ENCODE measurements at regions not wholly inside any gene's neighbourhood (a gene's known extent, or its start where the extent isn't known, plus 50 kb on each side); places are given as distances from the start of the nearest gene placed in this dataset.

DNA sequence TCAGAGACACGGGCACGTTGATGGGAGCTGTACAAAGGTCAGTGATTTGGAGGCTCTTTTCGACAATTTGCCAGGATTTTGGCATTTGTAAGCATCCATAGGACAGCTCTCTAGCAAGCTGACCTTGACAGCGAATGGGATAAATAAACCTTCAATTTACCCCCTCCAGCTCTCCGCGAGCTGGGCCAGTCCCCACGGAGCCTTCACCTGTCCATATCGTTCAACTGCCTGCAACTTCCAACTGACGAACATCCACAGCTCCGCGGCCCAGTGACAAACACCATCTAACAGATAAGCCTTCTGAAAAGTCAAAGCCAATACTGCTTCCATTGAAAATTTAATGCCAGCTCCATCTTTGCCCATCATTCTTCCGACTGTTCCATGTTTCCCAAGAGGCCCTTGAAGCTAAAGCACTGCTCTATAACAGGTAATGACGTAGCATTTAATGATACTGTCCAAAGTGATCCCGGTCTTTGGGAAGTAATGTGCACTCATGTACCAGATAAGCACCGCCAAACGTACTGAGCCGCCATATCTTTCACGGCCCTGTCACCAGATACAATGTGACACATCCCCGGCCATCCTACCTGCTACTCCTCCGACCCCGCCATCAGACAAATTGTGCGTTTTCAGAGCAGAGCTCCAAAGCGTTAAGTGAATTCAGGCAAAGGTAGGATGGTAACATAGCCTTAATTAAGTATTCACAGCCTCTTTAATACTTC, 365.3 kb upstream of the ZNF507 start:
- ATAC-seq, result no peak
- TF ChIP-seq TCF4 (CRISPR knock-in tag; IDR thresholded peaks at IDR 0.05; ENCODE audit: borderline replicate concordance) (no peak), ZC3H10 (CRISPR knock-in tag; IDR thresholded peaks at IDR 0.05) (no peak), OSR1 (CRISPR knock-in tag; IDR thresholded peaks at IDR 0.05) (no peak), ZFP30 (CRISPR knock-in tag; IDR thresholded peaks at IDR 0.05) (no peak), CSDC2 (CRISPR knock-in tag; IDR thresholded peaks at IDR 0.05) (no peak), ZFP3 (CRISPR knock-in tag; IDR thresholded peaks at IDR 0.05) (no peak), RARB (CRISPR knock-in tag; IDR thresholded peaks at IDR 0.05) (no peak), ZNF70 (CRISPR knock-in tag; IDR thresholded peaks at IDR 0.05) (no peak), TOX (CRISPR knock-in tag; IDR thresholded peaks at IDR 0.05; ENCODE audit: borderline replicate concordance) (no peak)
- TF ChIP-seq, protein P1, sequence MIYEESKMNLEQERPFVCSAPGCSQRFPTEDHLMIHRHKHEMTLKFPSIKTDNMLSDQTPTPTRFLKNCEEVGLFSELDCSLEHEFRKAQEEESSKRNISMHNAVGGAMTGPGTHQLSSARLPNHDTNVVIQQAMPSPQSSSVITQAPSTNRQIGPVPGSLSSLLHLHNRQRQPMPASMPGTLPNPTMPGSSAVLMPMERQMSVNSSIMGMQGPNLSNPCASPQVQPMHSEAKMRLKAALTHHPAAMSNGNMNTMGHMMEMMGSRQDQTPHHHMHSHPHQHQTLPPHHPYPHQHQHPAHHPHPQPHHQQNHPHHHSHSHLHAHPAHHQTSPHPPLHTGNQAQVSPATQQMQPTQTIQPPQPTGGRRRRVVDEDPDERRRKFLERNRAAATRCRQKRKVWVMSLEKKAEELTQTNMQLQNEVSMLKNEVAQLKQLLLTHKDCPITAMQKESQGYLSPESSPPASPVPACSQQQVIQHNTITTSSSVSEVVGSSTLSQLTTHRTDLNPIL (CRISPR knock-in tag; IDR thresholded peaks at IDR 0.05; ENCODE audit: low read depth), result no peak
- TF ChIP-seq, protein P2, sequence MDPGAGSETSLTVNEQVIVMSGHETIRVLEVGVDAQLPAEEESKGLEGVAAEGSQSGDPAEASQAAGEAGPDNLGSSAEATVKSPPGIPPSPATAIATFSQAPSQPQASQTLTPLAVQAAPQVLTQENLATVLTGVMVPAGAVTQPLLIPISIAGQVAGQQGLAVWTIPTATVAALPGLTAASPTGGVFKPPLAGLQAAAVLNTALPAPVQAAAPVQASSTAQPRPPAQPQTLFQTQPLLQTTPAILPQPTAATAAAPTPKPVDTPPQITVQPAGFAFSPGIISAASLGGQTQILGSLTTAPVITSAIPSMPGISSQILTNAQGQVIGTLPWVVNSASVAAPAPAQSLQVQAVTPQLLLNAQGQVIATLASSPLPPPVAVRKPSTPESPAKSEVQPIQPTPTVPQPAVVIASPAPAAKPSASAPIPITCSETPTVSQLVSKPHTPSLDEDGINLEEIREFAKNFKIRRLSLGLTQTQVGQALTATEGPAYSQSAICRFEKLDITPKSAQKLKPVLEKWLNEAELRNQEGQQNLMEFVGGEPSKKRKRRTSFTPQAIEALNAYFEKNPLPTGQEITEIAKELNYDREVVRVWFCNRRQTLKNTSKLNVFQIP (CRISPR knock-in tag; IDR thresholded peaks at IDR 0.05; ENCODE audit: borderline replicate concordance, low read depth), result no peak

DNA sequence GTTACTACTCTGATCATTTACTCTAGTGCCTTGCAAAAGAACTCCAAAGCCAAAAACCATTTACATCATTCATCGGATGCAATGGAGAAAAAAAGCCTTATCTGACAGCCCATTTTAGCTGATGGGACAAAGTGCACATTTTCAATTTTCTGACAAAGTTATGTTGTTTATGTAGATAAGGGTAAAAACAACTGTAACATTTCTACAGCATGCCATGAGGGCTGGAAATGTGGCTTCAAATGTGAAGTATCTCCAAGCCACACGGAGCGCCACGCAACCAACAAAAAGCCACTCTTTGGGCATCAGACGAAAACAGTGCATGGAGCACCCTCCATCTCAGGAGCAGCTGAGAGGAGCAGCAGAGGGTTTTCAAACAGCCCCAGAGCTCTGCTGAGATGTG, 364.6 kb upstream of the ZNF507 start:
- TF ChIP-seq, protein P3, sequence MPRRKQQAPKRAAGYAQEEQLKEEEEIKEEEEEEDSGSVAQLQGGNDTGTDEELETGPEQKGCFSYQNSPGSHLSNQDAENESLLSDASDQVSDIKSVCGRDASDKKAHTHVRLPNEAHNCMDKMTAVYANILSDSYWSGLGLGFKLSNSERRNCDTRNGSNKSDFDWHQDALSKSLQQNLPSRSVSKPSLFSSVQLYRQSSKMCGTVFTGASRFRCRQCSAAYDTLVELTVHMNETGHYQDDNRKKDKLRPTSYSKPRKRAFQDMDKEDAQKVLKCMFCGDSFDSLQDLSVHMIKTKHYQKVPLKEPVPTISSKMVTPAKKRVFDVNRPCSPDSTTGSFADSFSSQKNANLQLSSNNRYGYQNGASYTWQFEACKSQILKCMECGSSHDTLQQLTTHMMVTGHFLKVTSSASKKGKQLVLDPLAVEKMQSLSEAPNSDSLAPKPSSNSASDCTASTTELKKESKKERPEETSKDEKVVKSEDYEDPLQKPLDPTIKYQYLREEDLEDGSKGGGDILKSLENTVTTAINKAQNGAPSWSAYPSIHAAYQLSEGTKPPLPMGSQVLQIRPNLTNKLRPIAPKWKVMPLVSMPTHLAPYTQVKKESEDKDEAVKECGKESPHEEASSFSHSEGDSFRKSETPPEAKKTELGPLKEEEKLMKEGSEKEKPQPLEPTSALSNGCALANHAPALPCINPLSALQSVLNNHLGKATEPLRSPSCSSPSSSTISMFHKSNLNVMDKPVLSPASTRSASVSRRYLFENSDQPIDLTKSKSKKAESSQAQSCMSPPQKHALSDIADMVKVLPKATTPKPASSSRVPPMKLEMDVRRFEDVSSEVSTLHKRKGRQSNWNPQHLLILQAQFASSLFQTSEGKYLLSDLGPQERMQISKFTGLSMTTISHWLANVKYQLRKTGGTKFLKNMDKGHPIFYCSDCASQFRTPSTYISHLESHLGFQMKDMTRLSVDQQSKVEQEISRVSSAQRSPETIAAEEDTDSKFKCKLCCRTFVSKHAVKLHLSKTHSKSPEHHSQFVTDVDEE (CRISPR knock-in tag; IDR thresholded peaks at IDR 0.05), result no peak
- TF ChIP-seq, protein P4, sequence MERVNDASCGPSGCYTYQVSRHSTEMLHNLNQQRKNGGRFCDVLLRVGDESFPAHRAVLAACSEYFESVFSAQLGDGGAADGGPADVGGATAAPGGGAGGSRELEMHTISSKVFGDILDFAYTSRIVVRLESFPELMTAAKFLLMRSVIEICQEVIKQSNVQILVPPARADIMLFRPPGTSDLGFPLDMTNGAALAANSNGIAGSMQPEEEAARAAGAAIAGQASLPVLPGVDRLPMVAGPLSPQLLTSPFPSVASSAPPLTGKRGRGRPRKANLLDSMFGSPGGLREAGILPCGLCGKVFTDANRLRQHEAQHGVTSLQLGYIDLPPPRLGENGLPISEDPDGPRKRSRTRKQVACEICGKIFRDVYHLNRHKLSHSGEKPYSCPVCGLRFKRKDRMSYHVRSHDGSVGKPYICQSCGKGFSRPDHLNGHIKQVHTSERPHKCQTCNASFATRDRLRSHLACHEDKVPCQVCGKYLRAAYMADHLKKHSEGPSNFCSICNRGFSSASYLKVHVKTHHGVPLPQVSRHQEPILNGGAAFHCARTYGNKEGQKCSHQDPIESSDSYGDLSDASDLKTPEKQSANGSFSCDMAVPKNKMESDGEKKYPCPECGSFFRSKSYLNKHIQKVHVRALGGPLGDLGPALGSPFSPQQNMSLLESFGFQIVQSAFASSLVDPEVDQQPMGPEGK (CRISPR knock-in tag; IDR thresholded peaks at IDR 0.05; ENCODE audit: borderline replicate concordance), result no peak
- no peak for TF ChIP-seq RARB (CRISPR knock-in tag; IDR thresholded peaks at IDR 0.05)
- no peak for ATAC-seq

DNA sequence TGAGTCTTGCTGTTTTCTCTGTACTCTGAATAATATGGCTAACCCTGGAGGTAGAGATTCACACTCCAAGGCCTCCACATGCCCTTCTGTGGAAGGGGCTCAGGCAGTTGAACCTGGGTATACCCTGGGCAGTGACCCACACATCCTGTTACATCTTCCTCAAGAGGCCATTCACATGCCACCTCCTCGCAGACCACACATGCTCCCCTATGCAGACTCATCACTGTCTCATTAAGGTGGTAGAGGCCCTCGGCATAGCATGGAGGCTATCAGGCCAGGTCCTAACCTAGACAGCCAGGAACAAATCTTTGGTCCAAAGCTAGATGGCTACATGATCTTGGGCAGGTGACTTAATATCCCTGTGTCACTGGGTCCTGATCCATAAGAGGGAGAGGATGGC, 363.9 kb upstream of the ZNF507 start:
- no peak for ATAC-seq
- TF ChIP-seq ZFP3 (CRISPR knock-in tag; IDR thresholded peaks at IDR 0.05), result no peak
- no peak for TF ChIP-seq ZC3H10 (CRISPR knock-in tag; IDR thresholded peaks at IDR 0.05)
- no peak for TF ChIP-seq PPARA (CRISPR knock-in tag; IDR thresholded peaks at IDR 0.05; ENCODE audit: borderline replicate concordance)
- TF ChIP-seq TOX (CRISPR knock-in tag; IDR thresholded peaks at IDR 0.05; ENCODE audit: borderline replicate concordance), result no peak
- no peak for TF ChIP-seq ZNF8 (CRISPR knock-in tag; IDR thresholded peaks at IDR 0.05)
- TF ChIP-seq BACH2 (CRISPR knock-in tag; IDR thresholded peaks at IDR 0.05; ENCODE audit: borderline replicate concordance), result no peak
- TF ChIP-seq, protein P5, sequence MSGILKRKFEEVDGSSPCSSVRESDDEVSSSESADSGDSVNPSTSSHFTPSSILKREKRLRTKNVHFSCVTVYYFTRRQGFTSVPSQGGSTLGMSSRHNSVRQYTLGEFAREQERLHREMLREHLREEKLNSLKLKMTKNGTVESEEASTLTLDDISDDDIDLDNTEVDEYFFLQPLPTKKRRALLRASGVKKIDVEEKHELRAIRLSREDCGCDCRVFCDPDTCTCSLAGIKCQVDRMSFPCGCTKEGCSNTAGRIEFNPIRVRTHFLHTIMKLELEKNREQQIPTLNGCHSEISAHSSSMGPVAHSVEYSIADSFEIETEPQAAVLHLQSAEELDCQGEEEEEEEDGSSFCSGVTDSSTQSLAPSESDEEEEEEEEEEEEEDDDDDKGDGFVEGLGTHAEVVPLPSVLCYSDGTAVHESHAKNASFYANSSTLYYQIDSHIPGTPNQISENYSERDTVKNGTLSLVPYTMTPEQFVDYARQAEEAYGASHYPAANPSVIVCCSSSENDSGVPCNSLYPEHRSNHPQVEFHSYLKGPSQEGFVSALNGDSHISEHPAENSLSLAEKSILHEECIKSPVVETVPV (CRISPR knock-in tag; IDR thresholded peaks at IDR 0.05), result no peak
- TF ChIP-seq GLIS3 (CRISPR knock-in tag; IDR thresholded peaks at IDR 0.05), result no peak
- no peak for TF ChIP-seq ZFP30 (CRISPR knock-in tag; IDR thresholded peaks at IDR 0.05)
- TF ChIP-seq, protein P3 (CRISPR knock-in tag; IDR thresholded peaks at IDR 0.05), result no peak
- TF ChIP-seq, protein P4 (CRISPR knock-in tag; IDR thresholded peaks at IDR 0.05; ENCODE audit: borderline replicate concordance), result no peak
- TF ChIP-seq RARB (CRISPR knock-in tag; IDR thresholded peaks at IDR 0.05), result no peak
- no peak for TF ChIP-seq SNAI2 (CRISPR knock-in tag; IDR thresholded peaks at IDR 0.05)
- no peak for TF ChIP-seq OSR1 (CRISPR knock-in tag; IDR thresholded peaks at IDR 0.05)
- TF ChIP-seq, protein P2 (CRISPR knock-in tag; IDR thresholded peaks at IDR 0.05; ENCODE audit: borderline replicate concordance, low read depth), result no peak
- no peak for TF ChIP-seq ISL1 (CRISPR knock-in tag; IDR thresholded peaks at IDR 0.05)
- no peak for TF ChIP-seq TCF4 (CRISPR knock-in tag; IDR thresholded peaks at IDR 0.05; ENCODE audit: borderline replicate concordance)
